Left lung (tissue), 4 donors: ENCODE measurements at regions not wholly inside any gene's neighbourhood (a gene's known extent, or its start where the extent isn't known, plus 50 kb on each side); places are given as distances from the start of the nearest gene placed in this dataset.

ENCODE experiments used
- ATAC-seq: fragments of 200-7000 bp; cut with Tn5 transposase; one replicate; pipeline ENCODE4 v1.9.1; 2020; ENCODE audit warnings: moderate library complexity
- DNase-seq, 4 donors: peaks; one replicate each; pipeline ENCODE4 v3.0.0-alpha.2; 2013 to 2020
- H3K27ac ChIP-seq, 2 donors: fragments of 200-600 bp; sonication (generic) in 1 of 2; one replicate each; pipeline versions ENCODE4 v1.5.0 to v1.8.0; 2020 to 2021
- H3K27me3 ChIP-seq, 2 donors: fragments of 200-600 bp; sonication (generic) in 1 of 2; one replicate each; pipeline versions ENCODE4 v1.5.0 to v1.8.0; 2020 to 2021
- H3K36me3 ChIP-seq, 2 donors: fragments of 200-600 bp; sonication (generic) in 1 of 2; one replicate each; pipeline versions ENCODE4 v1.5.0 to v1.8.0; 2020 to 2021
- H3K4me1 ChIP-seq, 2 donors: fragments of 200-600 bp; one replicate each; pipeline ENCODE4 v1.8.0; 2021
- H3K4me3 ChIP-seq, 2 donors: fragments of 200-600 bp; sonication (generic) in 1 of 2; one replicate each; pipeline versions ENCODE4 v1.5.0 to v1.8.0; 2020 to 2021; ENCODE audit warnings: mild to moderate bottlenecking in 1 of 2
- H3K9me3 ChIP-seq, 2 donors: fragments of 200-600 bp; sonication (generic) in 1 of 2; one replicate each; pipeline versions ENCODE4 v1.5.0 to v1.8.0; 2020 to 2021
- intact Hi-C, 2 donors: fragments of 100-400 bp; cut with DNase I; formaldehyde crosslinking; loops; one replicate each; pipeline versions ENCODE4 v1.11.2 to v1.14.2; 2022
- TF ChIP-seq, protein P1 (sequence below), 2 donors: fragments of 200-600 bp; sonication (generic) in 1 of 2; IDR thresholded peaks; one replicate each; pipeline versions ENCODE4 v1.5.0 to v1.8.0; 2021; ENCODE audit warnings: antibody characterized with exemption in 2 of 2
- donor health status: DM: no; HTN: yes; CAD: no.
- donor health status: DM: no; HTN: no; CAD: no.

DNA sequence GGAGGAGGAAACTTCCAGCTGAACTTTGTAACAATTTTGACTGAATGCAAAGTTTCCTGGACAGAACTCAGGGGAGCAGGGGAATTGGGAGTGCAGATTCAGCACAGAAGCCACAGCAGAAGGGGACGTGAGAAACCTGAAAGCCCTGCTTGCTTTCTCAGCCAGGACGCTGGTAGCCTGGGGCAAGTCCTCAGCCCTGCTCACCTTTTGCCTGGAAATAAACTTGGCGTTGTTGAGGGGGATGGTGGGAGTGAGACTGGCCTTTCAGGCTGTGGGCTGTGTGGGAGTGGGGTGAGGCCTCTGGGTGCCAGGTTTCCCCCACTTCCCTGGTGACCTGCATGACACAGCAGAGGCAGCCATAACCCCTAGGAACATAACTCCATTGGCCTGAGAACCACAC lies 238.1 kb upstream of the HS3ST5 start:
- no peak for ATAC-seq
- intact Hi-C loops, result no loop called here
- H3K27ac ChIP-seq, result no peak overlapping the region
- DNase-seq, result no peak
- TF ChIP-seq, protein P1, sequence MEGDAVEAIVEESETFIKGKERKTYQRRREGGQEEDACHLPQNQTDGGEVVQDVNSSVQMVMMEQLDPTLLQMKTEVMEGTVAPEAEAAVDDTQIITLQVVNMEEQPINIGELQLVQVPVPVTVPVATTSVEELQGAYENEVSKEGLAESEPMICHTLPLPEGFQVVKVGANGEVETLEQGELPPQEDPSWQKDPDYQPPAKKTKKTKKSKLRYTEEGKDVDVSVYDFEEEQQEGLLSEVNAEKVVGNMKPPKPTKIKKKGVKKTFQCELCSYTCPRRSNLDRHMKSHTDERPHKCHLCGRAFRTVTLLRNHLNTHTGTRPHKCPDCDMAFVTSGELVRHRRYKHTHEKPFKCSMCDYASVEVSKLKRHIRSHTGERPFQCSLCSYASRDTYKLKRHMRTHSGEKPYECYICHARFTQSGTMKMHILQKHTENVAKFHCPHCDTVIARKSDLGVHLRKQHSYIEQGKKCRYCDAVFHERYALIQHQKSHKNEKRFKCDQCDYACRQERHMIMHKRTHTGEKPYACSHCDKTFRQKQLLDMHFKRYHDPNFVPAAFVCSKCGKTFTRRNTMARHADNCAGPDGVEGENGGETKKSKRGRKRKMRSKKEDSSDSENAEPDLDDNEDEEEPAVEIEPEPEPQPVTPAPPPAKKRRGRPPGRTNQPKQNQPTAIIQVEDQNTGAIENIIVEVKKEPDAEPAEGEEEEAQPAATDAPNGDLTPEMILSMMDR (IDR thresholded peaks at IDR 0.05), result no peak
- H3K4me3 ChIP-seq, result no peak overlapping the region
- no peaks in the 10 kb centered on the region for H3K36me3 ChIP-seq
- peaks cover 0 to 40% of the 10 kb centered on the region in 2 donors for H3K9me3 ChIP-seq
- H3K4me1 ChIP-seq, result no peaks in the 10 kb centered on the region
- no peaks in the 10 kb centered on the region for H3K27me3 ChIP-seq

DNA sequence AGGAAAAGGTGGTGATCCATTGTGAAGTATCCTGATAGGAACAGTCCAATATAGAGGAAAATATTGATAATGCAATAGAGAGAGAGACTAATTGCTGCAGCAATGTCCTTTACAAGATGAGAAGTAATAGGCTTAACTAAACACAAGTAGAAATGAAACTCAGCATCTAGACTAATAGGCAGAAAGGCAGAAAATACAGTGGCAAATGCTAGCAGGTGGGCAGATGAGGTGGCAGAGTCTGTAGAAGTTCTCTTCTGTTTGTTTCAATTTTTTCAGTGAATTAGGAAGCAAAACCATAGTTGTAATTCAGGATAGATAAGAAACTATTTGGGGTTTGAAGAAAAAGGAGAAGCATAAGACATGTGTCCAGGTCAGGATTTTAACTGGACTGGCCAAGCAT lies 236.7 kb upstream of the HS3ST5 start:
- Histone ChIP-seq H3K4me1 (no peaks in the 10 kb centered on the region), H3K4me3 (no peak overlapping the region), H3K9me3 (peaks cover 0 to 40% of the 10 kb centered on the region in 2 donors), H3K27me3 (no peaks in the 10 kb centered on the region), H3K36me3 (no peaks in the 10 kb centered on the region), H3K27ac (no peak overlapping the region)
- DNase-seq (no peak), ATAC-seq (no peak)
- TF ChIP-seq, protein P1 (IDR thresholded peaks at IDR 0.05), result no peak
- intact Hi-C loops, result no loop called here

DNA sequence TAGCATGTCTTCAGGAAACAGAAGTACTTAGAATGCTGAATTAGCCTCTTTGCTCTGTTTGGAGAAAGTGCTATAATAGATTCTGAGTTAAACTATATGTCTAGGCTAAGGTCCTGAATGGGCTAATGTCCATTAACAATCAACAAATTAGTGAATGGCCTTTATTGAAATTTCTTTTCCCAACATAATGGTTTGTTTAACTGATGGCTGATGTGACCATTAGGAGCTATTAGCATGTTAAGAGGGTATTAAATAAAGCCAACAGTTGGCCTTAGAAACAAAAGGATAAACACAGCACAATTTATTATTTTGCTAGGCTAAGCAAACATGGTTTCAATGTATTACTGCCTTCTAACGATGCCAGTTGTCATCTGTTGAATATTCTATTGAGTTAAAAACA lies 234.3 kb upstream of the HS3ST5 start:
- no peak for ATAC-seq
- intact Hi-C loops, result no loop called here

DNA sequence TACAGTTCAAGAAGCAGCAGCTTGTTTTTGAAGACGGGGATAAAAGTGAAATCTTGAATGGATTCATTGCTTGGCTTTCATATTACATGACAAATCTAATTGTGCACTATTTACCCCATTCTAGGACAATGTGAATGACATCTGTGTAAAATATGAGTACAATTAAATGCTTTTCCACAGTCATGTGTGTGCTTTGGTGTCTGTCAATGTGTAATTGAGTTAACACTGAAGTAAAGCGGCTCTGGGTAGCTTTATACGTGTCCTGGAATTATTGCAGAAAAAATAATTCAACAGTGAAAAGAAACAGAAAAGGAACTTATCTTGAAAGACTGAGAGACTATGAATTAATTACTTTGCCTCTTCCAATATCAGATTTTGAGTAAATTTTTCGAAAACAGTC lies 233.5 kb upstream of the HS3ST5 start:
- TF ChIP-seq, protein P1 (IDR thresholded peaks at IDR 0.05), result no peak
- no peak for ATAC-seq
- DNase-seq, result no peak
- Histone ChIP-seq H3K4me3 (no peak overlapping the region), H3K27ac (no peak overlapping the region), H3K4me1 (no peaks in the 10 kb centered on the region), H3K9me3 (peaks cover 0 to 16% of the 10 kb centered on the region in 2 donors), H3K36me3 (no peaks in the 10 kb centered on the region), H3K27me3 (no peaks in the 10 kb centered on the region)
- intact Hi-C loops, result no loop called here

More for the DNA sequence above, 234.3 kb upstream of the HS3ST5 start:
- H3K27ac ChIP-seq, result no peak overlapping the region
- H3K4me1 ChIP-seq, result no peaks in the 10 kb centered on the region
- no peak overlapping the region for H3K4me3 ChIP-seq
- H3K27me3 ChIP-seq, result no peaks in the 10 kb centered on the region
- TF ChIP-seq, protein P1 (IDR thresholded peaks at IDR 0.05), result no peak
- DNase-seq, result no peak
- no peaks in the 10 kb centered on the region for H3K36me3 ChIP-seq
- peaks cover 0 to 24% of the 10 kb centered on the region in 2 donors for H3K9me3 ChIP-seq

DNA sequence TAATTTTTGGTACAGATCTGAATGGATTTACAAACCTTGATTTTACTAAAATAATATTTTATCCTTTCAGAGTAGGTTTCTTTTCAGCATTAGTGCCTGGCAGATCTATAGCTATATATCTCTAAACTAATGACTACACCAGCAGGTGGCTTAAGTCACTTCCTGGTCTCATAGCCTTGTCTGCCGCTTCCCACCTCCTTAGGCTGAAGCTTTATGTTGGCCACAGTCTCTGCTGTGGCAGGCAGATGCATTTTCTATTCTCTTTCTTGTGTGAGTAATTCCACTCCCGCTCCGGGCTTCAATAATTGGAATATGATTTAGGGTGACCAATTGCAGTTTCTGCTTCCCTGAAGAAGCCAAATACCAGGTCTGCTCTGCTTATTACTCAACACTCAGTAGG lies 226.8 kb upstream of the HS3ST5 start:
- Histone ChIP-seq H3K36me3 (no peaks in the 10 kb centered on the region), H3K4me3 (no peak overlapping the region), H3K27ac (no peak overlapping the region), H3K27me3 (no peaks in the 10 kb centered on the region), H3K9me3 (peaks cover 0 to 8% of the 10 kb centered on the region in 2 donors), H3K4me1 (no peaks in the 10 kb centered on the region)
- TF ChIP-seq, protein P1 (IDR thresholded peaks at IDR 0.05), result no peak
- ATAC-seq, result no peak
- no peak for DNase-seq
- intact Hi-C loops, result no loop called here
